ENCODE measurements at regions not wholly inside any gene's neighbourhood (a gene's known extent, or its start where the extent isn't known, plus 50 kb on each side); places are given as distances from the start of the nearest gene placed in this dataset.

- intact Hi-C loops (cut with micrococcal nuclease), result no loop called here
- ChIA-PET CTCF (interaction anchor here (1.4 to 2.3 kb wide), 2 partner anchors 9 to 250 kb away, joined by 4 to 7 read pairs; no protein-coding TSS in a partner anchor), POLR2A (no interaction called here)
- Mint-ChIP-seq H3K4me3 (no peak overlapping the region), H3K4me1 (peaks cover 2% of the 10 kb centered on the region), H3K9me3 (ENCODE audit: insufficient read depth) (no peaks in the 10 kb centered on the region), H3K27me3 (peaks cover 16% of the 10 kb centered on the region), H3K27ac (no peak overlapping the region)
- Histone ChIP-seq H2AFZ (ENCODE audit: insufficient read depth, low read depth, low read length, poor library complexity, severe bottlenecking) (no peak overlapping the region), H3K9me3 (ENCODE audit: control extremely low read depth in 1 of 3, control insufficient read depth in 2 of 3, insufficient read depth in 1 of 3, low read length in 2 of 3) (peaks cover 0 to 7% (median 0%) of the 10 kb centered on the region in 3 donors), H3K27me3 (replicated peaks in 1 of 4; ENCODE audit: control extremely low read depth in 1 of 4, control insufficient read depth in 3 of 4, insufficient read depth in 4 of 4, low read length in 3 of 4) (no peaks in the 10 kb centered on the region), H3K4me2 (replicated peaks; ENCODE audit: low read depth, low read length, poor library complexity, severe bottlenecking) (no peak overlapping the region), H3K36me3 (replicated peaks in 1 of 2; ENCODE audit: control extremely low read depth in 1 of 2, control insufficient read depth in 1 of 2, extremely low read depth in 1 of 2, insufficient read depth in 2 of 2, low read length in 1 of 2) (no peaks in the 10 kb centered on the region), H3K27ac (ENCODE audit: low read length in 2 of 2) (no peak overlapping the region), H3K4me1 (ENCODE audit: control insufficient read depth in 2 of 2, insufficient read depth in 2 of 2, low read length in 2 of 2) (no peaks in the 10 kb centered on the region), H3K79me2 (ENCODE audit: control insufficient read depth, insufficient read depth, low read length) (no peaks in the 10 kb centered on the region), H3K9ac (ENCODE audit: low read length) (no peak overlapping the region), H4K20me1 (ENCODE audit: control insufficient read depth, insufficient read depth, low read length, poor library complexity, severe bottlenecking) (no peaks in the 10 kb centered on the region), H3K4me3 (ENCODE audit: control extremely low read depth in 1 of 5, extremely low read depth in 1 of 5, insufficient read depth in 1 of 5, low read depth in 2 of 5, low read length in 4 of 5) (no peak overlapping the region)
- no peak for ATAC-seq (ENCODE audit: low read depth)
- no peak for TF ChIP-seq EZH2 (IDR thresholded peaks at IDR 0.05; ENCODE audit: borderline replicate concordance, insufficient read depth, low read depth, low read length, poor library complexity, severe bottlenecking)
- TF ChIP-seq CTCF (IDR thresholded peaks at IDR 0.05), result no peak
- 88% methylated on average over 3 of the region's 5 CpGs for WGBS (ENCODE audit: insufficient coverage)
- no peak for DNase-seq
Measured at GRCh38 chr20:43830883-43831282, 83.8 kb upstream of the TOX2 start.

GRCh38 chr20:43829951-43830690 is 84.5 kb upstream of the TOX2 start:
- no peaks in the 10 kb centered on the region for H3K9me3 Mint-ChIP-seq (ENCODE audit: insufficient read depth)
- Histone ChIP-seq H3K36me3 (replicated peaks in 1 of 2; ENCODE audit: control extremely low read depth in 1 of 2, control insufficient read depth in 1 of 2, extremely low read depth in 1 of 2, insufficient read depth in 2 of 2, low read length in 1 of 2) (no peaks in the 10 kb centered on the region), H3K79me2 (ENCODE audit: control insufficient read depth, insufficient read depth, low read length) (no peaks in the 10 kb centered on the region), H3K4me2 (replicated peaks; ENCODE audit: low read depth, low read length, poor library complexity, severe bottlenecking) (no peak overlapping the region), H3K27ac (ENCODE audit: low read length in 2 of 2) (no peak overlapping the region), H2AFZ (ENCODE audit: insufficient read depth, low read depth, low read length, poor library complexity, severe bottlenecking) (no peak overlapping the region), H3K27me3 (replicated peaks in 1 of 4; ENCODE audit: control extremely low read depth in 1 of 4, control insufficient read depth in 3 of 4, insufficient read depth in 4 of 4, low read length in 3 of 4) (no peaks in the 10 kb centered on the region), H3K9me3 (ENCODE audit: control extremely low read depth in 1 of 3, control insufficient read depth in 2 of 3, insufficient read depth in 1 of 3, low read length in 2 of 3) (peaks cover 0 to 7% (median 0%) of the 10 kb centered on the region in 3 donors), H4K20me1 (ENCODE audit: control insufficient read depth, insufficient read depth, low read length, poor library complexity, severe bottlenecking) (no peaks in the 10 kb centered on the region), H3K4me3 (ENCODE audit: control extremely low read depth in 1 of 5, extremely low read depth in 1 of 5, insufficient read depth in 1 of 5, low read depth in 2 of 5, low read length in 4 of 5) (no peak overlapping the region), H3K9ac (ENCODE audit: low read length) (no peak overlapping the region), H3K4me1 (ENCODE audit: control insufficient read depth in 2 of 2, insufficient read depth in 2 of 2, low read length in 2 of 2) (no peaks in the 10 kb centered on the region)
- WGBS (ENCODE audit: insufficient coverage), result no CpG with 5 or more reads among the region's 6 CpGs
- DNase-seq, result no peak
- ATAC-seq (ENCODE audit: low read depth), result no peak
- H3K4me1 Mint-ChIP-seq, result peaks cover 8% of the 10 kb centered on the region
- ChIA-PET POLR2A (no interaction called here), CTCF (interaction anchor here (1.4 to 2.3 kb wide), 2 partner anchors 10 to 250 kb away, joined by 4 to 7 read pairs; no protein-coding TSS in a partner anchor)
- no peak overlapping the region for H3K27ac Mint-ChIP-seq
- no peak overlapping the region for H3K4me3 Mint-ChIP-seq
- H3K27me3 Mint-ChIP-seq, result peaks cover 20% of the 10 kb centered on the region
- no peak for TF ChIP-seq CTCF (IDR thresholded peaks at IDR 0.05)
- no peak for TF ChIP-seq EZH2 (IDR thresholded peaks at IDR 0.05; ENCODE audit: borderline replicate concordance, insufficient read depth, low read depth, low read length, poor library complexity, severe bottlenecking)
- intact Hi-C loops (cut with micrococcal nuclease), result no loop called here
